Glutamatergic neuron (in vitro differentiated cells): ENCODE measurements at regions not wholly inside any gene's neighbourhood (a gene's known extent, or its start where the extent isn't known, plus 50 kb on each side); places are given as distances from the start of the nearest gene placed in this dataset.

ENCODE experiments used
- DNase-seq: peaks from one replicate; pipeline ENCODE4 v3.0.0; 2022
- H3K27ac Mint-ChIP-seq: one replicate; pipeline ENCODE4 v1.8.0; 2020; ENCODE audit warnings: mild to moderate bottlenecking, mixed read lengths, inconsistent platforms; ENCODE audit not compliant: unreplicated experiment
- H3K27me3 Mint-ChIP-seq: one replicate; pipeline ENCODE4 v1.8.0; 2020; ENCODE audit warnings: mild to moderate bottlenecking, moderate library complexity, mixed read lengths, inconsistent platforms; ENCODE audit not compliant: unreplicated experiment
- H3K36me3 Mint-ChIP-seq: one replicate; pipeline ENCODE4 v1.8.0; 2020; ENCODE audit warnings: mild to moderate bottlenecking, mixed read lengths, inconsistent platforms; ENCODE audit not compliant: unreplicated experiment
- H3K4me1 Mint-ChIP-seq: one replicate; pipeline ENCODE4 v1.8.0; 2020; ENCODE audit warnings: mild to moderate bottlenecking, low read depth, mixed read lengths, inconsistent platforms; ENCODE audit not compliant: unreplicated experiment
- H3K4me3 Mint-ChIP-seq: one replicate; pipeline ENCODE4 v1.8.0; 2020; ENCODE audit warnings: mild to moderate bottlenecking, mixed read lengths, inconsistent platforms; ENCODE audit not compliant: unreplicated experiment
- H3K9me3 Mint-ChIP-seq: one replicate; pipeline ENCODE4 v1.8.0; 2020; ENCODE audit warnings: mild to moderate bottlenecking, moderate library complexity, mixed read lengths, inconsistent platforms; ENCODE audit not compliant: unreplicated experiment
- CTCF ChIP-seq: fragments of 200-600 bp; sonication (generic); IDR thresholded peaks from one replicate; pipeline ENCODE4 v1.5.0; 2021; ENCODE audit not compliant: partially characterized antibody, unreplicated experiment

GRCh38 chr1:157292809-157293564 is 154.8 kb upstream of the ETV3 start:
- Mint-ChIP-seq H3K27me3 (peaks cover 1% of the 10 kb centered on the region), H3K4me3 (no peak overlapping the region), H3K4me1 (no peaks in the 10 kb centered on the region), H3K27ac (no peak overlapping the region), H3K36me3 (no peaks in the 10 kb centered on the region), H3K9me3 (no peaks in the 10 kb centered on the region)
- no peak for DNase-seq
- TF ChIP-seq CTCF: no peak

GRCh38 chr1:157292302-157292701 is 154.1 kb upstream of the ETV3 start:
- Mint-ChIP-seq H3K4me1 (no peaks in the 10 kb centered on the region), H3K27ac (no peak overlapping the region), H3K9me3 (no peaks in the 10 kb centered on the region), H3K36me3 (no peaks in the 10 kb centered on the region), H3K4me3 (no peak overlapping the region), H3K27me3 (no peaks in the 10 kb centered on the region)
- DNase-seq: no peak
- no peak for TF ChIP-seq CTCF

- H3K4me1 Mint-ChIP-seq: no peaks in the 10 kb centered on the region
- no peak for TF ChIP-seq CTCF
- H3K4me3 Mint-ChIP-seq: no peak overlapping the region
- peaks cover under 1% of the 10 kb centered on the region for H3K27me3 Mint-ChIP-seq
- H3K9me3 Mint-ChIP-seq: no peaks in the 10 kb centered on the region
- H3K27ac Mint-ChIP-seq: no peak overlapping the region
- no peaks in the 10 kb centered on the region for H3K36me3 Mint-ChIP-seq
- no peak for DNase-seq
Measured at GRCh38 chr1:157291083-157291482, 152.9 kb upstream of the ETV3 start.

- H3K4me1 Mint-ChIP-seq: no peaks in the 10 kb centered on the region
- no peaks in the 10 kb centered on the region for H3K36me3 Mint-ChIP-seq
- no peak for DNase-seq
- no peak for TF ChIP-seq CTCF
- no peaks in the 10 kb centered on the region for H3K9me3 Mint-ChIP-seq
- H3K27ac Mint-ChIP-seq: no peak overlapping the region
- H3K4me3 Mint-ChIP-seq: no peak overlapping the region
- peaks cover 2% of the 10 kb centered on the region for H3K27me3 Mint-ChIP-seq
Measured at GRCh38 chr1:157289424-157290105, 151.4 kb upstream of the ETV3 start.

GRCh38 chr1:157288996-157289395 is 150.8 kb upstream of the ETV3 start:
- H3K27me3 Mint-ChIP-seq: peaks cover 2% of the 10 kb centered on the region

More at GRCh38 chr1:157288996-157289395, 150.8 kb upstream of the ETV3 start:
- H3K4me1 Mint-ChIP-seq: no peaks in the 10 kb centered on the region
- DNase-seq: no peak
- H3K9me3 Mint-ChIP-seq: no peaks in the 10 kb centered on the region
- H3K4me3 Mint-ChIP-seq: no peak overlapping the region
- no peak overlapping the region for H3K27ac Mint-ChIP-seq
- H3K36me3 Mint-ChIP-seq: no peaks in the 10 kb centered on the region
- no peak for TF ChIP-seq CTCF
